ENCODE measurements at regions not wholly inside any gene's neighbourhood (a gene's known extent, or its start where the extent isn't known, plus 50 kb on each side); places are given as distances from the start of the nearest gene placed in this dataset.
"Not testable (repeated sequence)": the region's sequence is repeated elsewhere in the genome, so short reads cannot be mapped to it uniquely, and the experiment has no call there.

GRCh38 chr1:147072482-147073432, 99.5 kb downstream of the PRKAB2 start:
- CTCF ChIA-PET, result no interaction called here
- POLR2A ChIA-PET, result interaction anchor here (0.8 kb wide), 1 partner anchor 12 kb away, joined by 5 read pairs; no protein-coding TSS in a partner anchor
- no peak for TF ChIP-seq HDGF (IDR thresholded peaks at IDR 0.05; ENCODE audit: borderline replicate concordance)
- TF ChIP-seq ZNF384 (IDR thresholded peaks at IDR 0.05), result no peak
- TF ChIP-seq L3MBTL2 (conservative IDR thresholded peaks at IDR 0.05), result no peak
- no peak for TF ChIP-seq TARDBP (IDR thresholded peaks at IDR 0.05)
- TF ChIP-seq BHLHE40 (IDR thresholded peaks at IDR 0.05; ENCODE audit: borderline replicate concordance), result no peak
- no peak for TF ChIP-seq LEF1 (IDR thresholded peaks at IDR 0.05; ENCODE audit: borderline replicate concordance)
- TF ChIP-seq FOXK2 (IDR thresholded peaks at IDR 0.05), result no peak
- TF ChIP-seq ARNT (IDR thresholded peaks at IDR 0.05), result no peak
- no peak for TF ChIP-seq CTBP1 (IDR thresholded peaks at IDR 0.05; ENCODE audit: borderline replicate concordance)
- no peak for TF ChIP-seq SP1 (IDR thresholded peaks at IDR 0.05)
- no peak for DNase-seq (ENCODE audit: extremely low spot score)

- TF ChIP-seq NFRKB (IDR thresholded peaks at IDR 0.05), result no peak
- no peak for TF ChIP-seq PKNOX1 (IDR thresholded peaks at IDR 0.05)
- TF ChIP-seq CTBP1 (IDR thresholded peaks at IDR 0.05; ENCODE audit: borderline replicate concordance), result no peak
- no peak for TF ChIP-seq TARDBP (IDR thresholded peaks at IDR 0.05)
- no peak for TF ChIP-seq LEF1 (IDR thresholded peaks at IDR 0.05; ENCODE audit: borderline replicate concordance)
- no peak for TF ChIP-seq SP1 (IDR thresholded peaks at IDR 0.05)
- TF ChIP-seq ZNF384 (IDR thresholded peaks at IDR 0.05), result no peak
- TF ChIP-seq ARNT (IDR thresholded peaks at IDR 0.05), result no peak
- TF ChIP-seq FOXM1 (IDR thresholded peaks at IDR 0.05; ENCODE audit: borderline replicate concordance), result no peak
- TF ChIP-seq FOXK2 (IDR thresholded peaks at IDR 0.05), result no peak
- TF ChIP-seq BHLHE40 (IDR thresholded peaks at IDR 0.05; ENCODE audit: borderline replicate concordance), result no peak
- no peak for TF ChIP-seq ELF4 (IDR thresholded peaks at IDR 0.05)
- no peak for DNase-seq (ENCODE audit: extremely low spot score)
- POLR2A ChIA-PET, result no interaction called here
- CTCF ChIA-PET, result no interaction called here
Measured at GRCh38 chr1:147071142-147071541, 101.1 kb downstream of the PRKAB2 start.

GRCh38 chr1:147062956-147063355, 109.3 kb downstream of the PRKAB2 start:
- no peak for DNase-seq (ENCODE audit: extremely low spot score)
- ChIA-PET CTCF (no interaction called here), POLR2A (no interaction called here)
- TF ChIP-seq L3MBTL2 (conservative IDR thresholded peaks at IDR 0.05), result no peak
- no peak for TF ChIP-seq FOXM1 (IDR thresholded peaks at IDR 0.05; ENCODE audit: borderline replicate concordance)
- no peak for TF ChIP-seq CTBP1 (IDR thresholded peaks at IDR 0.05; ENCODE audit: borderline replicate concordance)
- no peak for TF ChIP-seq FOXK2 (IDR thresholded peaks at IDR 0.05)
- no peak for TF ChIP-seq HDGF (IDR thresholded peaks at IDR 0.05; ENCODE audit: borderline replicate concordance)
- no peak for TF ChIP-seq ELF4 (IDR thresholded peaks at IDR 0.05)
- TF ChIP-seq BHLHE40 (IDR thresholded peaks at IDR 0.05; ENCODE audit: borderline replicate concordance), result no peak
- no peak for TF ChIP-seq LEF1 (IDR thresholded peaks at IDR 0.05; ENCODE audit: borderline replicate concordance)
- no peak for TF ChIP-seq PKNOX1 (IDR thresholded peaks at IDR 0.05)
- no peak for TF ChIP-seq NFRKB (IDR thresholded peaks at IDR 0.05)
- no peak for TF ChIP-seq TARDBP (IDR thresholded peaks at IDR 0.05)
- no peak for TF ChIP-seq SP1 (IDR thresholded peaks at IDR 0.05)
- no peak for TF ChIP-seq ARNT (IDR thresholded peaks at IDR 0.05)
- TF ChIP-seq SUZ12 (IDR thresholded peaks at IDR 0.05), result no peak
- TF ChIP-seq FOXA1 (IDR thresholded peaks at IDR 0.05), result no peak
- TF ChIP-seq ZNF384 (IDR thresholded peaks at IDR 0.05), result no peak

DNA sequence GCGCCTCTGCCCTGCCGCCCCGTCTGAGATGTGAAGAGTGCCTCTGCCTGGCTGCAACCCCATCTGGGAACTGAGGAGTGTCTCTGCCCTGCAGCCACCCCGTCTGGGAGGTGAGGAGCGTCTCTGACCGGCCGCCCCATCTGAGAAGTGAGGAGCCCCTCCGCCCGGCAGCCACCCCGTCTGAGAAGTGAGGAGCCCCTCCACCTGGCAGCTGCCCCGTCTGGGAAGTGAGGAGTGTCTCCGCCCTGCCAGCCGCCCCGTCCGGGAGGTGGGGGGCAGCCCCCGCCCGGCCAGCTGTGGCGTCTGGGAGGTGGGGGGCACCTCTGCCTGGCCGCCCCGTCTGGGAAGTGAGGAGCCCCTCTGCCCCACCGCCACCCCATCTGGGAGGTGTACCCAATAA, 110.4 kb downstream of the PRKAB2 start:
- DNase-seq (ENCODE audit: extremely low spot score); CTCF ChIA-PET; POLR2A ChIA-PET: not testable (repeated sequence)

DNA sequence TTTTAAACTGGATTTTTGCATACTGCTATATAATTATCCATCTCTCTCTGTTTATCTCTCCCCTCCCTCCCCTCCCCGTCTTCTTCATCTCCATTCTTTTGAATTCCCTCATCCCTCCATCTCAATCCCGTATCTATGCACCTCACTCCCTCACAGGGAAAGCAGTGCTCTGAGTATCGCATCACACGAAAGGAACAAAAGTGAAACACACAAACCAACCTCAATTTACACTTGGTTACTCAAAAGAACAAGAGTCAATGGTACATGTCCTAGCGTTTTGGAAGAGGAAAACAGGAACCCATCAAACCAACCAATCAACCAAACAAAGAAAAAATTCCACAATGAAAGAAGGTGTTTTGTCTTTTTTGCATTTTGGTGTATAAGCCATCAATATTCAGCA, 115.1 kb downstream of the NBPF12 start:
- POLR2A ChIA-PET, result no interaction called here

GRCh38 chr1:147052677-147053076, 114.6 kb downstream of the NBPF12 start:
- TF ChIP-seq LEF1 (IDR thresholded peaks at IDR 0.05; ENCODE audit: borderline replicate concordance), result no peak
- ChIA-PET CTCF (no interaction called here), POLR2A (no interaction called here)
- DNase-seq (ENCODE audit: extremely low spot score), result no peak

More for the DNA sequence above, 115.1 kb downstream of the NBPF12 start:
- DNase-seq (ENCODE audit: extremely low spot score), result no peak
- no peak for TF ChIP-seq SP1 (IDR thresholded peaks at IDR 0.05)
- TF ChIP-seq L3MBTL2 (conservative IDR thresholded peaks at IDR 0.05), result no peak
- TF ChIP-seq SUZ12 (IDR thresholded peaks at IDR 0.05), result no peak
- CTCF ChIA-PET, result no interaction called here

GRCh38 chr1:147052143-147052542, 114.0 kb downstream of the NBPF12 start:
- DNase-seq (ENCODE audit: extremely low spot score), result no peak
- ChIA-PET CTCF (no interaction called here), POLR2A (no interaction called here)
- TF ChIP-seq BHLHE40 (IDR thresholded peaks at IDR 0.05; ENCODE audit: borderline replicate concordance) (no peak), ZNF384 (IDR thresholded peaks at IDR 0.05) (no peak), TARDBP (IDR thresholded peaks at IDR 0.05) (no peak), ELF4 (IDR thresholded peaks at IDR 0.05) (no peak), SP1 (IDR thresholded peaks at IDR 0.05) (no peak), CTBP1 (IDR thresholded peaks at IDR 0.05; ENCODE audit: borderline replicate concordance) (no peak), FOXM1 (IDR thresholded peaks at IDR 0.05; ENCODE audit: borderline replicate concordance) (no peak), LEF1 (IDR thresholded peaks at IDR 0.05; ENCODE audit: borderline replicate concordance) (no peak), L3MBTL2 (conservative IDR thresholded peaks at IDR 0.05) (no peak), HDGF (IDR thresholded peaks at IDR 0.05; ENCODE audit: borderline replicate concordance) (no peak), FOXK2 (IDR thresholded peaks at IDR 0.05) (no peak), ARNT (IDR thresholded peaks at IDR 0.05) (no peak), FOXA1 (IDR thresholded peaks at IDR 0.05) (no peak), NFRKB (IDR thresholded peaks at IDR 0.05) (no peak)
